Ishikawa (cell line): ENCODE measurements at regions not wholly inside any gene's neighbourhood (a gene's known extent, or its start where the extent isn't known, plus 50 kb on each side); places are given as distances from the start of the nearest gene placed in this dataset.

Experiments used
- CEBPB ChIP-seq: IDR thresholded peaks from 2 replicates; pipeline ENCODE4 v1.6.1; 2012
- CREB1 ChIP-seq: IDR thresholded peaks from 2 replicates; pipeline ENCODE4 v1.6.1; 2012; ENCODE audit warnings: low read depth
- EGR1 ChIP-seq: IDR thresholded peaks from 2 replicates; pipeline ENCODE4 v1.6.1; 2012
- EP300 ChIP-seq: IDR thresholded peaks from 2 replicates; pipeline ENCODE4 v1.6.1; 2012; ENCODE audit warnings: borderline replicate concordance
- FOXM1 ChIP-seq: IDR thresholded peaks from 2 replicates; pipeline ENCODE4 v1.6.1; 2012; ENCODE audit warnings: low read depth, borderline replicate concordance
- NFIC ChIP-seq: IDR thresholded peaks from 2 replicates; pipeline ENCODE4 v1.6.1; 2012
- RAD21 ChIP-seq: IDR thresholded peaks from 2 replicates; pipeline ENCODE4 v1.6.1; 2012; ENCODE audit warnings: low read depth
- TAF1 ChIP-seq: IDR thresholded peaks from 2 replicates; pipeline ENCODE4 v1.6.1; 2012; ENCODE audit warnings: low read depth, mild to moderate bottlenecking
- TCF12 ChIP-seq: IDR thresholded peaks from 2 replicates; pipeline ENCODE4 v1.6.1; 2012; ENCODE audit warnings: low read depth
- TEAD4 ChIP-seq: IDR thresholded peaks from 2 replicates; pipeline ENCODE4 v1.6.1; 2012
- YY1 ChIP-seq: IDR thresholded peaks from 2 replicates; pipeline ENCODE4 v1.6.1; 2012; ENCODE audit warnings: low read depth
- ZBTB7A ChIP-seq: IDR thresholded peaks from 2 replicates; pipeline ENCODE4 v1.6.1; 2012; ENCODE audit warnings: low read depth
- TF ChIP-seq, protein P1 (sequence below): IDR thresholded peaks from 2 replicates; pipeline ENCODE4 v1.6.1; 2012; ENCODE audit warnings: low read depth, mild to moderate bottlenecking
- TF ChIP-seq, protein P2 (sequence below): IDR thresholded peaks from 2 replicates; pipeline ENCODE4 v1.6.1; 2012
- TF ChIP-seq, protein P3 (sequence below): IDR thresholded peaks from 2 replicates; pipeline ENCODE4 v1.6.1; 2012

DNA sequence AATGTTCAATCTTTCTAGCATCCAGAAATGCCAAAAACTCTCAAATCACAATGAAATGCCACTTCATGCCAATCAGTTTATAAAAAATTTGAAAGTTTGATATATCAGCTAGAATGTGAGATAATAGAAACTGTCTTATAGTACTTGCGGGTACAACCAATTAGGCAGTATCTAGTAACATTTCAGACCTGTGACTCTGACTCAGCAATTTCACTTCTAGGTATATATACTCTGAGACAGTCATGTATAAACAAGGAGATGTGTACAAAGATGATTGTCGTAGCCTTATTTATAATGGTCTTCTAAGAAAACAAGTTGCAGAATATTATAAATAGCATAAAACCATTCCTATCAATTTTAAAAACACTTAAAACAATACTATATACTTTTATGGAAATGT is 252.3 kb upstream of the PODXL start:
- TF ChIP-seq EP300 (no peak), YY1 (no peak), CEBPB (no peak), FOXM1 (no peak), TCF12 (no peak), NFIC (no peak), TAF1 (no peak), RAD21 (no peak), ZBTB7A (no peak), EGR1 (no peak), CREB1 (no peak), TEAD4 (no peak)
- TF ChIP-seq, protein P1, sequence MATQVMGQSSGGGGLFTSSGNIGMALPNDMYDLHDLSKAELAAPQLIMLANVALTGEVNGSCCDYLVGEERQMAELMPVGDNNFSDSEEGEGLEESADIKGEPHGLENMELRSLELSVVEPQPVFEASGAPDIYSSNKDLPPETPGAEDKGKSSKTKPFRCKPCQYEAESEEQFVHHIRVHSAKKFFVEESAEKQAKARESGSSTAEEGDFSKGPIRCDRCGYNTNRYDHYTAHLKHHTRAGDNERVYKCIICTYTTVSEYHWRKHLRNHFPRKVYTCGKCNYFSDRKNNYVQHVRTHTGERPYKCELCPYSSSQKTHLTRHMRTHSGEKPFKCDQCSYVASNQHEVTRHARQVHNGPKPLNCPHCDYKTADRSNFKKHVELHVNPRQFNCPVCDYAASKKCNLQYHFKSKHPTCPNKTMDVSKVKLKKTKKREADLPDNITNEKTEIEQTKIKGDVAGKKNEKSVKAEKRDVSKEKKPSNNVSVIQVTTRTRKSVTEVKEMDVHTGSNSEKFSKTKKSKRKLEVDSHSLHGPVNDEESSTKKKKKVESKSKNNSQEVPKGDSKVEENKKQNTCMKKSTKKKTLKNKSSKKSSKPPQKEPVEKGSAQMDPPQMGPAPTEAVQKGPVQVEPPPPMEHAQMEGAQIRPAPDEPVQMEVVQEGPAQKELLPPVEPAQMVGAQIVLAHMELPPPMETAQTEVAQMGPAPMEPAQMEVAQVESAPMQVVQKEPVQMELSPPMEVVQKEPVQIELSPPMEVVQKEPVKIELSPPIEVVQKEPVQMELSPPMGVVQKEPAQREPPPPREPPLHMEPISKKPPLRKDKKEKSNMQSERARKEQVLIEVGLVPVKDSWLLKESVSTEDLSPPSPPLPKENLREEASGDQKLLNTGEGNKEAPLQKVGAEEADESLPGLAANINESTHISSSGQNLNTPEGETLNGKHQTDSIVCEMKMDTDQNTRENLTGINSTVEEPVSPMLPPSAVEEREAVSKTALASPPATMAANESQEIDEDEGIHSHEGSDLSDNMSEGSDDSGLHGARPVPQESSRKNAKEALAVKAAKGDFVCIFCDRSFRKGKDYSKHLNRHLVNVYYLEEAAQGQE: no peak
- TF ChIP-seq, protein P2, sequence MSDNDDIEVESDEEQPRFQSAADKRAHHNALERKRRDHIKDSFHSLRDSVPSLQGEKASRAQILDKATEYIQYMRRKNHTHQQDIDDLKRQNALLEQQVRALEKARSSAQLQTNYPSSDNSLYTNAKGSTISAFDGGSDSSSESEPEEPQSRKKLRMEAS: no peak

DNA sequence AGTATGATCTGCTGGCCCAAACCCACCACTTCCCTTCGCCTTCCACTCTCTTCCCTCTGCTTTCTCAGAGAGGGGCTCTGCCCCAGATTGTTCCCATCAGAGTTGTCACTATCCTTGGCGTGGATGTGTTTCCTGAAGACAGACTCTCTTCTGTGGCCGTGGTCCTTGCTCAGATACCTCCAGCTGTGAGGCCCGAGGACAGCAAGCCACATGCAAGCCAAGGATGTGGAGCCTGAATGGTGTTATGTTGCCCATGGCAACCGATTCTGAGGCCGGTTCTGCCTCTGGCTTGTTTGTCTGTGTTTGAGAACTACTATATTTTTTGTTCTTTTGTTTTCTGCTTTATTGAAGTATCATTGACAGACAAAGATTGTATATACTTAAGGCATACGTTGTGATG is 247.4 kb upstream of the PODXL start:
- TF ChIP-seq, protein P3, sequence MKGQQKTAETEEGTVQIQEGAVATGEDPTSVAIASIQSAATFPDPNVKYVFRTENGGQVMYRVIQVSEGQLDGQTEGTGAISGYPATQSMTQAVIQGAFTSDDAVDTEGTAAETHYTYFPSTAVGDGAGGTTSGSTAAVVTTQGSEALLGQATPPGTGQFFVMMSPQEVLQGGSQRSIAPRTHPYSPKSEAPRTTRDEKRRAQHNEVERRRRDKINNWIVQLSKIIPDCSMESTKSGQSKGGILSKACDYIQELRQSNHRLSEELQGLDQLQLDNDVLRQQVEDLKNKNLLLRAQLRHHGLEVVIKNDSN: no peak
- TF ChIP-seq FOXM1 (no peak), EP300 (no peak), EGR1 (no peak), TCF12 (no peak), TAF1 (no peak), CREB1 (no peak), TEAD4 (no peak), RAD21 (no peak), ZBTB7A (no peak), CEBPB (no peak)

DNA sequence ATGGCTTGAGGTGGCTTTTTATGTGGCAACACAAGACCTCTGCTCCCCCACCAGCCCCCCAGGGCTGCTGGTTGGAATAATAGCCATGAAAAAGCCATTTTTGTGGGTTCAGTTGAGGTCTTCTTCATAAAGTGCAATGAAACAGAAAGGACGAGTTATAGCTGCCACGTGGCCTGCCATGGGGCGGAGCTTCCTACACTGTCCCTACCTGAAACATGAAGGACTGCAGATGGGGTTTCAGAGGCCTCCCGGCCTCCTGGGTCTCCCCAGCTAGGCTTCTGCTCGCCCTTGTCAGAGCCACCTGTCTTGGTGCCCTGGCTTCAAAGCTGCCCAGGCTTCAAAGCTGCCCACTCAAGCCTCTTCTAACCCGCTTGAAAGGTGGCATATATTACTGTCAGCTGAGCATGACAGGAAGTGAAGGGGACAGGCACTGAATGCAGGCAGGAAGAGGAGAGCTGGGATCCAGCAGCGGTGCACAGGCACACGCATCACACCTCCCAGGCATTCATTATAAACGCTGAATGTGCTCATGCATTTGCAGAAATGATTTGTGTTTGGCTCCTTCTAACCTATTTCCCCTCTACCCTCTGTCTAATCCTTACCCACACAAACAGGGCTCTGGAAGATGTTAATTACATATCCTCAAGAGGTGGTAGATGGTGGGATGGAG is 245.9 kb upstream of the PODXL start:
- TF ChIP-seq CREB1 (no peak), RAD21 (no peak), EP300 (no peak), TAF1 (no peak)
- TF ChIP-seq, protein P2: no peak

DNA sequence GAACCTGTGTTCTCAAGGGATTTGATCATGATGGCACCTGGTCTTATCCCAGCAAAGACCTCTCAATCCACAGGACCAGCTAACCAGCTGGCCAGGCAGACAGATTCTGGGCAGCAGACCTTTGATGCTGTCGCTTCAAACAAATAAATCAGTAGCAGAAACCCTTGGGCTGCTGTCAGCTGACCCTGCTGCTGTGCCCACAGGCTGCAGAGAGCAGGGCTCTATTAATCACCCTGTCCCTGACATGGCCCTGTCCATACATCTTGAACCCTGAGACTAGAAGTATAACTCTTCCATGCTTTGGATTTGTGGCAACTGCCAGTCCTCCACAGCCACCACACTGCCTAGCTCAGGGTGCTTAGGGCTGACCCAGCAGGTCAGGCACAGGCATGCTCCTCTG is 244.1 kb upstream of the PODXL start:
- TF ChIP-seq EP300: no peak
- TF ChIP-seq NFIC: no peak
- TF ChIP-seq RAD21: no peak
- TF ChIP-seq FOXM1: no peak
- TF ChIP-seq TCF12: no peak
- TF ChIP-seq CREB1: no peak
- no peak for TF ChIP-seq YY1
- TF ChIP-seq ZBTB7A: no peak
- TF ChIP-seq, protein P3: no peak
- TF ChIP-seq TAF1: no peak
- no peak for TF ChIP-seq CEBPB
- TF ChIP-seq EGR1: no peak
- TF ChIP-seq, protein P1: no peak
- TF ChIP-seq, protein P2: no peak
- TF ChIP-seq TEAD4: no peak

DNA sequence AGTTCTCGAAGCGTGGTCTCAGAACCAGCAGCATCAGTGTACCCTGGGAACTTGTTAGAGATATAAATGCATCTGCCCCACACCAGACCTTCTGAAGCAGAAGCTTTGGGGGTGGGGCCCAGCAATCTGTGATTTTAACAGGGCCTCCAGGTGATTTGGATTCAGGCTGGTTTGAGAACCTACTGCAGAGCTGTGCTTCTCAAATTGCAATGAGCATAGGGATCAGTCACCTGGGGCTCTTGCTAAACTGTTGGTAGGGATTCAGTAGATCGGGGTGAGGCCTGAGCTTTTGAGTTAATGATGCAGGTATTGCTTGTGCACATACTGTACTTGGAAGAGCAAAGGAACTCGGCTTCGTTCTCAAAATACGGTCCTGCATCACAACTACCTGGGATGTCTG is 243.6 kb upstream of the PODXL start:
- TF ChIP-seq NFIC (no peak), TCF12 (no peak), YY1 (no peak), CEBPB (no peak), CREB1 (no peak), RAD21 (no peak), EP300 (no peak), FOXM1 (no peak), EGR1 (no peak), TAF1 (no peak), ZBTB7A (no peak), TEAD4 (no peak)
- TF ChIP-seq, protein P1: no peak
- TF ChIP-seq, protein P3: no peak
- TF ChIP-seq, protein P2: no peak
